Gastroesophageal sphincter (tissue), 4 donors: ENCODE measurements at regions not wholly inside any gene's neighbourhood (a gene's known extent, or its start where the extent isn't known, plus 50 kb on each side); places are given as distances from the start of the nearest gene placed in this dataset.
A peak's percentile ranks its signal among the peaks of the same experiment; 100 is the strongest.
"Not testable (repeated sequence)": the region's sequence is repeated elsewhere in the genome, so short reads cannot be mapped to it uniquely, and the experiment has no call there.

Experiments
- ATAC-seq: fragments of 150-250 bp; one replicate; pipeline ENCODE4 v1.9.1; 2016; ENCODE audit warnings: mild to moderate bottlenecking, moderate library complexity
- H3K27ac ChIP-seq, 4 donors: fragments of 200-600 bp; sonication (generic) in 3 of 4; 1 replicate in 3 of 4; 2 replicates in 1 of 4; pipeline ENCODE4 v1.5.1; 2016 to 2019
- H3K27me3 ChIP-seq: fragments of 200-600 bp; sonication (generic); one replicate; pipeline ENCODE4 v1.5.1; 2019
- H3K36me3 ChIP-seq, 2 donors: fragments of 200-600 bp; sonication (generic); one replicate each; pipeline ENCODE4 v1.5.1; 2019; ENCODE audit warnings: control low read depth in 1 of 2
- H3K4me1 ChIP-seq, 3 donors: fragments of 200-600 bp; sonication (generic); 1 replicate in 2 of 3; 2 replicates in 1 of 3; pipeline ENCODE4 v1.5.1; 2016 to 2019; ENCODE audit warnings: control low read depth in 2 of 3
- H3K4me3 ChIP-seq, 2 donors: fragments of 200-600 bp; sonication (generic); one replicate each; pipeline ENCODE4 v1.5.1; 2019; ENCODE audit warnings: mild to moderate bottlenecking in 1 of 2, moderate library complexity in 1 of 2
- H3K9me3 ChIP-seq, 3 donors: fragments of 200-600 bp; sonication (generic); one replicate each; pipeline ENCODE4 v1.5.1; 2017 to 2019; ENCODE audit warnings: control low read depth in 2 of 3
- EP300 ChIP-seq: sonication (generic); formaldehyde crosslinking; IDR thresholded peaks from one replicate; pipeline ENCODE4 v1.6.1; 2017; ENCODE audit warnings: antibody characterized with exemption, mild to moderate bottlenecking
- POLR2A ChIP-seq, 2 donors: fragments of 450-650 bp; IDR thresholded peaks; one replicate each; pipeline ENCODE4 v1.6.1; 2017; ENCODE audit warnings: antibody characterized with exemption in 2 of 2, mild to moderate bottlenecking in 2 of 2, moderate library complexity in 1 of 2
- POLR2AphosphoS5 ChIP-seq: sonication (generic); formaldehyde crosslinking; IDR thresholded peaks from one replicate; pipeline ENCODE4 v1.6.1; 2017; ENCODE audit warnings: antibody characterized with exemption
- WGBS, 2 donors: methylation state at CpG; one replicate each; pipeline ENCODE4 v1.1.5; 2018; ENCODE audit warnings: low coverage in 1 of 2; 5-methylcytosine and 5-hydroxymethylcytosine counted together
- TF ChIP-seq, protein P1 (sequence below), 4 experiments: fragments of 200-600 bp in 2 of 4; fragments of 450-650 bp in 2 of 4; sonication (generic) in 1 of 4; IDR thresholded peaks; one replicate each; pipeline ENCODE4 v1.5.1; 2017 to 2019; ENCODE audit warnings: antibody characterized with exemption in 4 of 4, mild to moderate bottlenecking in 2 of 4, moderate library complexity in 2 of 4

DNA sequence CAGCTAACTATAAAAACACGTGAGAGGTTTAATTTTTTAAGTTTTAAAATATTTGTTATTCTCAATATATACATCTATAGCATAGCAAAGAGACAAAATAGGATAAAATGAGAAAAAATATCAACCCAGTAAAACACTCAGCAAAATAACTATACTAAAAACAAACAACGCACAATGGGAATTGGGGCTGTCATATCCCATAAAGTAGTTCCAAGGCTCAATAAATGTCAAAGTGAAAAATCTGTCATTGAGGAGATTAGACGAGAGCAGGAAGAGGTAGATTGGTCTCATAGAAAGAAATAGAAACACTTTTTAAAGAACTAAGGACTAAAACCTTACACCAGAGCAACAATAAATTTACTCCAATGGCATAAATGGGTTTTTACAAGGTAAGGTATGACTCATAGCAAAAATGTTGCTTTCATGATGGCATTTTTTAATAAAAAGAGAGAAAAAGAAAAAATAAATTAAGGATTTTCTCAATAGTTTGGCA, 153.7 kb downstream of the EVA1A start:
- Histone ChIP-seq H3K9me3 (peaks cover 0 to 9% (median 0%) of the 10 kb centered on the region in 3 donors), H3K4me3 (no peak overlapping the region), H3K27ac (no peak overlapping the region), H3K36me3 (no peaks in the 10 kb centered on the region), H3K4me1 (no peaks in the 10 kb centered on the region), H3K27me3 (peaks cover 9% of the 10 kb centered on the region)
- WGBS, 2 donors = 63 to 79% methylated on average over 3 of the region's 3 CpGs
- ATAC-seq = no peak
- TF ChIP-seq EP300 (no peak), POLR2A (IDR thresholded peaks at IDR 0.05) (no peak)

DNA sequence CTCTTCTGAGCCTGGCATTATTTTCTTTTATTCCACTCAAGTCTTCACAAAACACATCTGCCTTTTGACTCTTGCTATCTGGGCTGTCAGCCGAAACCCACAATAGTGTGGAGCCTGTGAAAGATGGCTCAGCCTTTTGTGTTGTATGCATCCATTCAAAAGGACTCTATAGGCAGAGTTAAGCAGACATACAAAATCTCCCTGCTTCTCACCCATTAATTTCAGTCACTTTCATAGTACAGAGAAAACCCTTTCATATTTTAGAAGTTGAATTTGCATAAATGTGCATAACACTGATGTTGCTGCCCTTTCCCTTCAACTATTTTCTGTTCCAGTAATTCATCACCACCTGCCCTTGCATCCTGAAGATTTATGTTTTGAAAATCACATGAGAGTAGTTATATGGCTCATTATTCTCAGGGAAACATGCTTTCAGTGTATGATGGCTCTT, 154.6 kb downstream of the EVA1A start:
- WGBS, 2 donors = 50% methylated on average over 1 of the region's 1 CpG; no CpG with 5 or more reads in 1 of the 2 donors
- Histone ChIP-seq H3K27me3 (peaks cover 9% of the 10 kb centered on the region), H3K27ac (no peak overlapping the region), H3K4me3 (no peak overlapping the region), H3K36me3 (no peaks in the 10 kb centered on the region), H3K9me3 (peaks cover 0 to 9% (median 0%) of the 10 kb centered on the region in 3 donors), H3K4me1 (no peaks in the 10 kb centered on the region)
- TF ChIP-seq POLR2AphosphoS5 = no peak
- no peak for TF ChIP-seq POLR2A (IDR thresholded peaks at IDR 0.05)
- TF ChIP-seq EP300 = no peak
- TF ChIP-seq, protein P1, sequence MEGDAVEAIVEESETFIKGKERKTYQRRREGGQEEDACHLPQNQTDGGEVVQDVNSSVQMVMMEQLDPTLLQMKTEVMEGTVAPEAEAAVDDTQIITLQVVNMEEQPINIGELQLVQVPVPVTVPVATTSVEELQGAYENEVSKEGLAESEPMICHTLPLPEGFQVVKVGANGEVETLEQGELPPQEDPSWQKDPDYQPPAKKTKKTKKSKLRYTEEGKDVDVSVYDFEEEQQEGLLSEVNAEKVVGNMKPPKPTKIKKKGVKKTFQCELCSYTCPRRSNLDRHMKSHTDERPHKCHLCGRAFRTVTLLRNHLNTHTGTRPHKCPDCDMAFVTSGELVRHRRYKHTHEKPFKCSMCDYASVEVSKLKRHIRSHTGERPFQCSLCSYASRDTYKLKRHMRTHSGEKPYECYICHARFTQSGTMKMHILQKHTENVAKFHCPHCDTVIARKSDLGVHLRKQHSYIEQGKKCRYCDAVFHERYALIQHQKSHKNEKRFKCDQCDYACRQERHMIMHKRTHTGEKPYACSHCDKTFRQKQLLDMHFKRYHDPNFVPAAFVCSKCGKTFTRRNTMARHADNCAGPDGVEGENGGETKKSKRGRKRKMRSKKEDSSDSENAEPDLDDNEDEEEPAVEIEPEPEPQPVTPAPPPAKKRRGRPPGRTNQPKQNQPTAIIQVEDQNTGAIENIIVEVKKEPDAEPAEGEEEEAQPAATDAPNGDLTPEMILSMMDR (IDR thresholded peaks at IDR 0.05) = no peak
- no peak for ATAC-seq

- Histone ChIP-seq H3K9me3 (no peaks in the 10 kb centered on the region), H3K27ac (no peak overlapping the region), H3K4me1 (no peaks in the 10 kb centered on the region), H3K27me3 (peaks cover 9% of the 10 kb centered on the region), H3K4me3 (no peak overlapping the region), H3K36me3 (no peaks in the 10 kb centered on the region)
- no peak for ATAC-seq
- 45 to 55% methylated on average over 3 of the region's 3 CpGs for WGBS, 2 donors
- TF ChIP-seq EP300 = no peak
- TF ChIP-seq, protein P1 (IDR thresholded peaks at IDR 0.05) = no peak
These were observed 155.7 kb downstream of the EVA1A start for GRCh38 chr2:75405000-75405399.

DNA sequence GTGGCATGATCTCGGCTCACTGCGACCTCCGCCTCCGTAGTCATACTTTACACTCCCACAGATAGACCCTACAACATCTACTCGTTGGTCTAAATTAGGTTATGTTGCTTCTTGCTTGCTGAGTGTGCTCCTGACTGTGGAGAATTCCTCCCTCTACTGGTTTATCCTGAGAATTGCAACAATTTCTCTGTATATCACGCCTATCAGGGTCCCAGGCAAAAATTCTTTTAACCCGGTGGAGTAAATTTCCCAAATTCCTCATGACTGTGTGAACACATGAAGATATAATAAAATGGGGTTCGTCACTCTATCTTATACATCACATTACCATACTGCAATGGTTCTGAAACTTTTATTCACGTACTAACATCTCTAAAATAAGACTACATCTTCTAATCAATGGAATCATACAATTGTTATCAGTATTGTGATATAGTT, 156.7 kb downstream of the EVA1A start:
- 28% methylated on average over 4 to 9 of the region's 9 CpGs for WGBS, 2 donors
- Histone ChIP-seq H3K36me3 (no peaks in the 10 kb centered on the region), H3K9me3 (no peaks in the 10 kb centered on the region), H3K27ac (no peak overlapping the region), H3K4me1 (no peaks in the 10 kb centered on the region), H3K4me3 (no peak overlapping the region), H3K27me3 (peaks cover 9% of the 10 kb centered on the region)
- TF ChIP-seq, protein P1 (IDR thresholded peaks at IDR 0.05) = peak; percentile 38 to 73 (median 61)
- TF ChIP-seq EP300 = no peak
- no peak for ATAC-seq

GRCh38 chr2:75396314-75396713, 164.4 kb downstream of the EVA1A start:
- Histone ChIP-seq H3K4me3 (no peak overlapping the region), H3K9me3 (no peaks in the 10 kb centered on the region)

DNA sequence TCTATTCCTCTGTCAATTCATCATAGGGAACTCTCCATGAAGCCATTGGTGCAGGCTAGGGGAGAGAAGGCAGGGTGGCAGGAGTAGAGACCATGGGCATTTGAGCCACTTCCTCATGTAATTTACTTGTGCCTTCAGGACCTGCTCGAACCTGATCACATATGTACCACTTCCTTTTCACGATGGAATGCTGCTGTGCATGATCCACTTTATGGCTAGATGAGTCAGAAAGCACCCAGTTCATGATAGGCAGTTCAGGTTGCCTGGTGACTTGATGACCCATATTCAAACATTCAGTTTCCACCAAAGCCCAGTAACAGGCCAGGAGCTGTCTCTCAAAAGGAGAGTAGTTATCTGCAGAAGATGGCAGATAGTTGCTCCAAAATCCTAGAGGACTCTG, 166.0 kb downstream of the EVA1A start:
- not testable (repeated sequence) for H3K27ac ChIP-seq, ATAC-seq, H3K4me3 ChIP-seq, H3K4me1 ChIP-seq, H3K9me3 ChIP-seq, H3K27me3 ChIP-seq, H3K36me3 ChIP-seq
- WGBS, 2 donors = 80% methylated on average over 1 of the region's 2 CpGs; no CpG with 5 or more reads in 1 of the 2 donors

More at GRCh38 chr2:75396314-75396713, 164.4 kb downstream of the EVA1A start:
- TF ChIP-seq, protein P1 (IDR thresholded peaks at IDR 0.05) = no peak
- TF ChIP-seq POLR2AphosphoS5 (no peak), POLR2A (IDR thresholded peaks at IDR 0.05) (no peak), EP300 (no peak)
- H3K27me3 ChIP-seq = no peaks in the 10 kb centered on the region
- no peaks in the 10 kb centered on the region for H3K4me1 ChIP-seq
- ATAC-seq = no peak
- H3K27ac ChIP-seq = no peak overlapping the region
- no peaks in the 10 kb centered on the region for H3K36me3 ChIP-seq
- 94 to 100% methylated on average over 1 to 2 of the region's 2 CpGs for whole genome bisulfite sequencing, 2 donors
